ENCODE measurements at regions not wholly inside any gene's neighbourhood (a gene's known extent, or its start where the extent isn't known, plus 50 kb on each side); places are given as distances from the start of the nearest gene placed in this dataset.

DNA sequence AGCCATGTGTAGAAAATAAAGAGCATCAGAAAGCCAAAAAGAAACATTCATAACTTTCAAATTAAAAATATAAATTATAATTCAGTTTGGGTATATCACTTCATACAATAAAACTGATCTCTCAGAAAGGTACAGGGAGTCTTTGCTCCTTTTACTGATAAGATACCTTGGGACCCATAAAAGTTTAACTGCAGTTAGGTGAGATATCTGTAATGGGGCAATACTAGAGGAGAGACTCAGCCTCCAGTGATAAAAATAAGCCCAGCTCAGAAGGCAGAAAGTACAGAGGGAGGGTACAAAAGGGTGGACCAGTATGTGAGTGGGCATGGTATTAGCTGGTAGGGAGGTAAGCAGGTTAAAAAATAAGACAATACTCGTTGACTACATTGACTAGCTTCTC is 180.9 kb upstream of the AGTR2 start:
- Mint-ChIP-seq H3K27ac (ENCODE audit: unreplicated experiment) (no peak overlapping the region), H3K9me3 (ENCODE audit: unreplicated experiment) (no peaks in the 10 kb centered on the region), H3K27me3 (ENCODE audit: low read depth, unreplicated experiment) (no peaks in the 10 kb centered on the region), H3K4me3 (ENCODE audit: unreplicated experiment) (no peak overlapping the region), H3K36me3 (ENCODE audit: low read depth, unreplicated experiment) (no peaks in the 10 kb centered on the region), H3K4me1 (ENCODE audit: low read depth, unreplicated experiment) (peaks cover 2% of the 10 kb centered on the region)
- H2AFZ ChIP-seq (ENCODE audit: low read depth, low read length), result no peak overlapping the region
- H3K9ac ChIP-seq (ENCODE audit: low read length), result no peak overlapping the region
- H3K9me3 ChIP-seq (ENCODE audit: insufficient read depth, low read depth, low read length), result no peaks in the 10 kb centered on the region
- no peaks in the 10 kb centered on the region for H3K79me2 ChIP-seq (ENCODE audit: insufficient read depth, low read length)
- TF ChIP-seq, protein P1, sequence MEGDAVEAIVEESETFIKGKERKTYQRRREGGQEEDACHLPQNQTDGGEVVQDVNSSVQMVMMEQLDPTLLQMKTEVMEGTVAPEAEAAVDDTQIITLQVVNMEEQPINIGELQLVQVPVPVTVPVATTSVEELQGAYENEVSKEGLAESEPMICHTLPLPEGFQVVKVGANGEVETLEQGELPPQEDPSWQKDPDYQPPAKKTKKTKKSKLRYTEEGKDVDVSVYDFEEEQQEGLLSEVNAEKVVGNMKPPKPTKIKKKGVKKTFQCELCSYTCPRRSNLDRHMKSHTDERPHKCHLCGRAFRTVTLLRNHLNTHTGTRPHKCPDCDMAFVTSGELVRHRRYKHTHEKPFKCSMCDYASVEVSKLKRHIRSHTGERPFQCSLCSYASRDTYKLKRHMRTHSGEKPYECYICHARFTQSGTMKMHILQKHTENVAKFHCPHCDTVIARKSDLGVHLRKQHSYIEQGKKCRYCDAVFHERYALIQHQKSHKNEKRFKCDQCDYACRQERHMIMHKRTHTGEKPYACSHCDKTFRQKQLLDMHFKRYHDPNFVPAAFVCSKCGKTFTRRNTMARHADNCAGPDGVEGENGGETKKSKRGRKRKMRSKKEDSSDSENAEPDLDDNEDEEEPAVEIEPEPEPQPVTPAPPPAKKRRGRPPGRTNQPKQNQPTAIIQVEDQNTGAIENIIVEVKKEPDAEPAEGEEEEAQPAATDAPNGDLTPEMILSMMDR (IDR thresholded peaks at IDR 0.05; ENCODE audit: insufficient read depth, low read depth, low read length), result no peak
- no peaks in the 10 kb centered on the region for H3K27me3 ChIP-seq (ENCODE audit: insufficient read depth, low read length)
- DNase-seq (ENCODE audit: low read depth), result no peak
- H3K4me1 ChIP-seq (ENCODE audit: insufficient read depth, low read length), result no peaks in the 10 kb centered on the region
- H3K27ac ChIP-seq (ENCODE audit: low read depth, low read length), result no peak overlapping the region
- no peaks in the 10 kb centered on the region for H3K36me3 ChIP-seq (ENCODE audit: insufficient read depth, low read length)
- FAIRE-seq, result no peak
- H4K20me1 ChIP-seq (ENCODE audit: insufficient read depth, low read length), result no peaks in the 10 kb centered on the region
- no peak overlapping the region for H3K4me2 ChIP-seq (ENCODE audit: low read length)
- H3K4me3 ChIP-seq (ENCODE audit: insufficient read depth, low read depth, low read length), result no peak overlapping the region

DNA sequence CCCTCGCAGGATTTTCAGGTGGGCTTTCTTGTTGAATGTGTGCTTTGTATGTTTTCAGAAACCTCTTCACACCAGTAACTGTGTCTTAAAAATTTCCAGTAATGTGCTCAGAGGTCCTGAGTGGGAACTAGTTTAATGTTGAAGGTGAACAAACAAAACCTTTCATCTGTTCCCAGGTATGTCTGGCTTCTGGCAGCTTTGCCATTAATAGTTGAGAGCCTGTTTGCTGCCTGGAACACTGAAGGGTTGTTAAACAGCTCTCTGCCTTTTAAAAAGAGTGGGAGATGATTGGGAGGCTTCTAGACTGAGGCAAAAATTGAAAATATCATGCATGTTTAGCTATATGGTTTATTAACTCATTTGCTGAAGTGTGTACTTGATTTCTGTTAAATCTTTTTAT is 161.2 kb upstream of the AGTR2 start:
- no peaks in the 10 kb centered on the region for H4K20me1 ChIP-seq (ENCODE audit: insufficient read depth, low read length)
- TF ChIP-seq, protein P1 (IDR thresholded peaks at IDR 0.05; ENCODE audit: insufficient read depth, low read depth, low read length), result no peak
- TF ChIP-seq EZH2 (IDR thresholded peaks at IDR 0.05; ENCODE audit: insufficient read depth, low read length), result no peak
- DNase-seq (ENCODE audit: low read depth), result no peak
- no peaks in the 10 kb centered on the region for H3K36me3 Mint-ChIP-seq (ENCODE audit: low read depth, unreplicated experiment)
- no peak overlapping the region for H3K27ac Mint-ChIP-seq (ENCODE audit: unreplicated experiment)
- no peaks in the 10 kb centered on the region for H3K27me3 Mint-ChIP-seq (ENCODE audit: low read depth, unreplicated experiment)
- no peaks in the 10 kb centered on the region for H3K36me3 ChIP-seq (ENCODE audit: insufficient read depth, low read length)
- H3K27me3 ChIP-seq (ENCODE audit: insufficient read depth, low read length), result no peaks in the 10 kb centered on the region
- no peak overlapping the region for H2AFZ ChIP-seq (ENCODE audit: low read depth, low read length)
- no peak overlapping the region for H3K27ac ChIP-seq (ENCODE audit: low read depth, low read length)
- H3K4me1 Mint-ChIP-seq (ENCODE audit: low read depth, unreplicated experiment), result peaks cover 4% of the 10 kb centered on the region
- peak; percentile 93 for FAIRE-seq
- H3K4me2 ChIP-seq (ENCODE audit: low read length), result no peak overlapping the region
- no peak overlapping the region for H3K4me3 Mint-ChIP-seq (ENCODE audit: unreplicated experiment)
- peaks cover 3% of the 10 kb centered on the region for H3K9me3 Mint-ChIP-seq (ENCODE audit: unreplicated experiment)
- no peaks in the 10 kb centered on the region for H3K79me2 ChIP-seq (ENCODE audit: insufficient read depth, low read length)
- H3K4me1 ChIP-seq (ENCODE audit: insufficient read depth, low read length), result no peaks in the 10 kb centered on the region
- no peak overlapping the region for H3K4me3 ChIP-seq (ENCODE audit: insufficient read depth, low read depth, low read length)
- no peaks in the 10 kb centered on the region for H3K9me3 ChIP-seq (ENCODE audit: insufficient read depth, low read depth, low read length)
- H3K9ac ChIP-seq (ENCODE audit: low read length), result no peak overlapping the region

DNA sequence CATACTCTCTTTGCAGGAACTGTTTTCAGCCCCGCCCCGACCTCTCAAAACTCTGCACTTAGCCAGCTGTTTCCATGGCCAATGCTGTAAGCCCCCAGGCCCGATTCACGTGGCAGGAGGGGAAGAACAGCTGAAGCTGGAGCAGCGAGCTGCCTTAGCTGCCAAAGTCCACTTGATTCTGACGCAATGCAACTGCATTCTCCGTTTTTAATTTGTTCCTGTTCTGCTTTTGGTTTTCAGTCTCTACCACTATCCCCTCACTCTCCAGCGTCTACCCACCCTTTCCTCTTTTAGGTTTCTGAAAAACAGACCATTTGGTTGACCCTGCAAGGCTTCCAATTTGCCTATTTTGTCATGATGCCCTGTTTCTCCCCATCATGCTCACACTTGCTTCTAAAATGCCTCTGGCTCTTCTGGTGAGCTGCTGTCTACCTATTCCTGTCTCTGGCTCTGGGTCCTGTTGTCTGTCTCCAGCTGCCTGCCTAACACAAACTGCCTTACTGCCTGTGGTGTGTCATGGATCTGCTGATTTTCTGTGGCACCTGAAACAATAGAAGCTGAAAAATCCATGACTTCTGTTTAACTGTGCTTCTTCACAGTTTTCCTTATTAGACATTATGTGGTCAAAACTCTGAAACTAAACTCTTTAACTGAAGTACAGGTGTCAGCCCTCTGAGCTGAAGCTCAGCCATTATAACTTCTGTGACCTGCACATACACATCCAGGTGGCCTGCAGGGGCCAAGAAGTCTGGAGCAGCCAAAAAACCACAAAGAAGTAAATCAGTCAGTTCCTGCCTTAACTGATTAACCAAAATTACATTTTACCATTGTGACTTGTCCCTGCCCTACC is 160.5 kb upstream of the AGTR2 start:
- Histone ChIP-seq H4K20me1 (ENCODE audit: insufficient read depth, low read length) (no peaks in the 10 kb centered on the region), H3K27me3 (ENCODE audit: insufficient read depth, low read length) (no peaks in the 10 kb centered on the region), H3K4me2 (ENCODE audit: low read length) (no peak overlapping the region), H3K79me2 (ENCODE audit: insufficient read depth, low read length) (no peaks in the 10 kb centered on the region), H2AFZ (ENCODE audit: low read depth, low read length) (no peak overlapping the region), H3K27ac (ENCODE audit: low read depth, low read length) (no peak overlapping the region), H3K4me1 (ENCODE audit: insufficient read depth, low read length) (no peaks in the 10 kb centered on the region), H3K9me3 (ENCODE audit: insufficient read depth, low read depth, low read length) (no peaks in the 10 kb centered on the region), H3K9ac (ENCODE audit: low read length) (no peak overlapping the region), H3K36me3 (ENCODE audit: insufficient read depth, low read length) (no peaks in the 10 kb centered on the region), H3K4me3 (ENCODE audit: insufficient read depth, low read depth, low read length) (no peak overlapping the region)
- Mint-ChIP-seq H3K27ac (ENCODE audit: unreplicated experiment) (no peak overlapping the region), H3K9me3 (ENCODE audit: unreplicated experiment) (peaks cover 3% of the 10 kb centered on the region), H3K4me3 (ENCODE audit: unreplicated experiment) (no peak overlapping the region), H3K27me3 (ENCODE audit: low read depth, unreplicated experiment) (no peaks in the 10 kb centered on the region), H3K4me1 (ENCODE audit: low read depth, unreplicated experiment) (peaks cover 4% of the 10 kb centered on the region), H3K36me3 (ENCODE audit: low read depth, unreplicated experiment) (no peaks in the 10 kb centered on the region)
- TF ChIP-seq, protein P1 (IDR thresholded peaks at IDR 0.05; ENCODE audit: insufficient read depth, low read depth, low read length), result no peak
- TF ChIP-seq EZH2 (IDR thresholded peaks at IDR 0.05; ENCODE audit: insufficient read depth, low read length), result no peak
- no peak for DNase-seq (ENCODE audit: low read depth)
- FAIRE-seq, result no peak

Data from astrocyte (in vitro differentiated cells and primary cell).